Natural killer cell (primary cell): ENCODE measurements at regions not wholly inside any gene's neighbourhood (a gene's known extent, or its start where the extent isn't known, plus 50 kb on each side); places are given as distances from the start of the nearest gene placed in this dataset.
A peak's percentile ranks its signal among the peaks of the same experiment; 100 is the strongest.
"Not testable (repeated sequence)": the region's sequence is repeated elsewhere in the genome, so short reads cannot be mapped to it uniquely, and the experiment has no call there.

Experiments used
- ATAC-seq, 3 donors: fragments of 150-1000 bp in 2 of 3; fragments of 200-7000 bp in 1 of 3; cut with Tn5 transposase; 1 replicate in 1 of 3; 2 replicates in 2 of 3; pipeline ENCODE4 v1.10.0; 2021; ENCODE audit warnings: mild to moderate bottlenecking in 2 of 3, moderate library complexity in 2 of 3
- DNase-seq, 2 donors: peaks; one replicate each; pipeline versions ENCODE4 v3.0.0 to v3.0.0-alpha.2; 2013 to 2021; ENCODE audit warnings: mixed read lengths in 1 of 2
- H3K27ac ChIP-seq: one replicate; pipeline ENCODE4 v1.5.1; 2013; ENCODE audit warnings: mild to moderate bottlenecking, low read length
- H3K27me3 ChIP-seq: one replicate; pipeline ENCODE4 v1.6.1; 2013; ENCODE audit warnings: low read length; ENCODE audit not compliant: control insufficient read depth, insufficient read depth
- H3K36me3 ChIP-seq: one replicate; pipeline ENCODE4 v1.6.1; 2013; ENCODE audit warnings: low read length; ENCODE audit not compliant: control insufficient read depth, insufficient read depth
- H3K4me1 ChIP-seq: one replicate; pipeline ENCODE4 v1.6.1; 2013; ENCODE audit warnings: low read length; ENCODE audit not compliant: control insufficient read depth, insufficient read depth
- H3K4me3 ChIP-seq: one replicate; pipeline ENCODE4 v1.5.1; 2013; ENCODE audit warnings: low read length
- H3K9me3 ChIP-seq: one replicate; pipeline ENCODE4 v1.6.1; 2013; ENCODE audit warnings: low read length; ENCODE audit not compliant: control insufficient read depth, insufficient read depth
- H3K27ac Mint-ChIP-seq, 2 donors: one replicate each; pipeline ENCODE4 v1.8.0; 2022; ENCODE audit warnings: mild to moderate bottlenecking in 2 of 2, mixed read lengths in 2 of 2, moderate library complexity in 1 of 2
- H3K27me3 Mint-ChIP-seq, 2 donors: one replicate each; pipeline ENCODE4 v1.8.0; 2022; ENCODE audit warnings: low read depth in 2 of 2, mixed read lengths in 2 of 2
- H3K36me3 Mint-ChIP-seq: one replicate; pipeline ENCODE4 v1.8.0; 2022; ENCODE audit warnings: mixed read lengths
- H3K4me1 Mint-ChIP-seq, 2 donors: one replicate each; pipeline ENCODE4 v1.8.0; 2022; ENCODE audit warnings: mixed read lengths in 2 of 2
- H3K4me3 Mint-ChIP-seq: one replicate; pipeline ENCODE4 v1.8.0; 2022; ENCODE audit warnings: mild to moderate bottlenecking, moderate library complexity, mixed read lengths
- H3K9me3 Mint-ChIP-seq, 2 donors: one replicate each; pipeline ENCODE4 v1.8.0; 2022; ENCODE audit warnings: mixed read lengths in 2 of 2
- WGBS: methylation state at CpG from one replicate; pipeline ENCODE4 v1.1.7; 2013; ENCODE audit warnings: missing lambda C conversion rate; ENCODE audit not compliant: insufficient coverage; 5-methylcytosine and 5-hydroxymethylcytosine counted together
- intact Hi-C: fragments of 100-400 bp; cut with micrococcal nuclease; formaldehyde crosslinking; loops from one replicate; pipeline ENCODE4 v1.14.2; 2022

DNA sequence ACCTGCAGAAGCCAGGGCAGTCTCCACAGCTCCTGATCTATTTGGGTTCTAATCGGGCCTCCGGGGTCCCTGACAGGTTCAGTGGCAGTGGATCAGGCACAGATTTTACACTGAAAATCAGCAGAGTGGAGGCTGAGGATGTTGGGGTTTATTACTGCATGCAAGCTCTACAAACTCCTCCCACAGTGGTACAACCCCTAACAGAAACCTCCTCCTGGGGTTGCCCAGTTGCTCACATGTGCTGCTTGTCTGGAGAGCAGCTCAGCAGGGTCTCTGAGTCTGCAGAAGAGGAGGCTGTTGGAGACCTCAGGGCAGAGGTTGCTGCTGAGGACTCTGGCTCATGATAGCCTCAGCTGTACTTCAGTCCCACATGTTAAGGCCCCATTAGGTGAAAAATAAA, 1269.1 kb downstream of the RPIA start:
- H3K27me3 ChIP-seq, H3K27ac ChIP-seq, H3K36me3 ChIP-seq, DNase-seq, H3K9me3 Mint-ChIP-seq, H3K27me3 Mint-ChIP-seq, H3K4me3 ChIP-seq, H3K36me3 Mint-ChIP-seq, H3K4me3 Mint-ChIP-seq, ATAC-seq, H3K4me1 ChIP-seq, H3K9me3 ChIP-seq, H3K27ac Mint-ChIP-seq, H3K4me1 Mint-ChIP-seq, intact Hi-C loops: not testable (repeated sequence)
- no CpG with 5 or more reads among the region's 2 CpGs for WGBS

DNA sequence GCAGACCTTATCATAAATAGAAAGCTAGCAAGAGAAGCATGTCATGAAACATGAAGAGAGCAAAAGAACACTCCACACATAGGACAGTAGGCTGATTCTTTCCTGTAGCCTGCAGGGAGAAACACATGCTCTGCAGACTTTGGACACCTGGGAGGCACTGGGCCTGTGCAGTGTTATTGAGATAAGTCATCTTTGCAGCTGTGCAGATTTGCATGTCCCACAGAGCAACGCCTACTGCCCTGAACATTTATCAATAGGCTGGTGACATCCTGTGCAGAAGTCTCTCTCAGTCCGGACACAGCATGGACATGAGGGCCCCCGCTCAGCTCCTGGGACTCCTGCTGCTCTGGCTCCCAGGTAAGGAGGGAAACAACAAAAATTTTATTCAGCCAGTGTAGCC, 1277.1 kb downstream of the RPIA start:
- intact Hi-C loops, H3K27me3 ChIP-seq, H3K27ac Mint-ChIP-seq, H3K36me3 ChIP-seq, H3K36me3 Mint-ChIP-seq, H3K4me1 Mint-ChIP-seq, ATAC-seq, H3K27me3 Mint-ChIP-seq, H3K4me3 Mint-ChIP-seq, H3K27ac ChIP-seq, H3K9me3 Mint-ChIP-seq, H3K4me1 ChIP-seq, DNase-seq, H3K4me3 ChIP-seq, H3K9me3 ChIP-seq: not testable (repeated sequence)
- 64% methylated on average over 3 of the region's 3 CpGs for WGBS

DNA sequence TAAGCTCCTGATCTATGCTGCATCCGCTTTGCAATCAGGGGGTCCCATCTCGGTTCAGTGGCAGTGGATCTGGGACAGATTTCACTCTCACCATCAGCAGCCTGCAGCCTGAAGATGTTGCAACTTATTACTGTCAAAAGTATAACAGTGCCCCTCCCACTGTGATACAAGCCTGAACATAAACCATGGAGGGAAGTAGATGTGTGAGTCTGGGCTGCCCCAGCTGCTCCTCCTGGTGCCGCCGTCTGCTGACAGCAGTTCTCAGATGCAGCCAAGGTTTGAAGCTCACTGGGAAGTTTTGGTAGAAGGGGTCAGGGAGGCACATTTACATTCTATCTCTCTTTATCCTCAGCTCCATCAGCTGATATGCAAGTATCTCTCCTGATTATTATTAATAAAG, 1277.7 kb downstream of the RPIA start:
- H3K4me3 Mint-ChIP-seq, H3K27ac Mint-ChIP-seq, H3K9me3 ChIP-seq, H3K4me1 ChIP-seq, intact Hi-C loops, H3K36me3 ChIP-seq, H3K27ac ChIP-seq, H3K27me3 ChIP-seq, ATAC-seq, H3K4me3 ChIP-seq, H3K36me3 Mint-ChIP-seq, H3K4me1 Mint-ChIP-seq, DNase-seq, H3K9me3 Mint-ChIP-seq, H3K27me3 Mint-ChIP-seq: not testable (repeated sequence)
- WGBS: 80% methylated on average over 2 of the region's 4 CpGs

DNA sequence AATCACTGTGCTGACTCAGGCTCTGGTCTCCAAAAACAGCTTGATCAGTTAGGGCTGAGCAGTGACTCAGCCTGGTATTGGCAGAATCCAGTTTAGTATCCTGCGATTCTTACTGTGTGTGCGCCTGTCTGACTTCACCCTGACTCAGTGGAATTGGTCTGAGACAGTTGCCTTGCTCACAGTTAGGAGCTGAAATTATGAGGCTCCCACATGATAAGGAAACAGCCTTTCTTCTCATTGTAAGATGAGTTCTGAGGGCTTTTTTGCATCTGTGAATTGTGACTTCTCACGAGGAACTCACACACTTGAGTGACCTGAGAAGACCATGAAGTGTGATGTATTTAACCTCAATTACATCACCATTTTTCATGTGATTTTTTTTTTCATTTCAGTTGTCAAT, 1282.4 kb downstream of the RPIA start:
- H3K27ac ChIP-seq, H3K9me3 Mint-ChIP-seq, H3K27ac Mint-ChIP-seq, H3K36me3 ChIP-seq, H3K4me1 Mint-ChIP-seq, H3K4me3 ChIP-seq, H3K4me1 ChIP-seq, DNase-seq, H3K9me3 ChIP-seq, H3K27me3 ChIP-seq, H3K27me3 Mint-ChIP-seq, H3K36me3 Mint-ChIP-seq, H3K4me3 Mint-ChIP-seq: not testable (repeated sequence)
- 92% methylated on average over 2 of the region's 3 CpGs for WGBS
- intact Hi-C loops: loop anchor here (10.0 kb wide), 1 partner anchor 759 kb away; no protein-coding TSS in a partner anchor
- ATAC-seq: peak in 1 of 3 donors; percentile 32

DNA sequence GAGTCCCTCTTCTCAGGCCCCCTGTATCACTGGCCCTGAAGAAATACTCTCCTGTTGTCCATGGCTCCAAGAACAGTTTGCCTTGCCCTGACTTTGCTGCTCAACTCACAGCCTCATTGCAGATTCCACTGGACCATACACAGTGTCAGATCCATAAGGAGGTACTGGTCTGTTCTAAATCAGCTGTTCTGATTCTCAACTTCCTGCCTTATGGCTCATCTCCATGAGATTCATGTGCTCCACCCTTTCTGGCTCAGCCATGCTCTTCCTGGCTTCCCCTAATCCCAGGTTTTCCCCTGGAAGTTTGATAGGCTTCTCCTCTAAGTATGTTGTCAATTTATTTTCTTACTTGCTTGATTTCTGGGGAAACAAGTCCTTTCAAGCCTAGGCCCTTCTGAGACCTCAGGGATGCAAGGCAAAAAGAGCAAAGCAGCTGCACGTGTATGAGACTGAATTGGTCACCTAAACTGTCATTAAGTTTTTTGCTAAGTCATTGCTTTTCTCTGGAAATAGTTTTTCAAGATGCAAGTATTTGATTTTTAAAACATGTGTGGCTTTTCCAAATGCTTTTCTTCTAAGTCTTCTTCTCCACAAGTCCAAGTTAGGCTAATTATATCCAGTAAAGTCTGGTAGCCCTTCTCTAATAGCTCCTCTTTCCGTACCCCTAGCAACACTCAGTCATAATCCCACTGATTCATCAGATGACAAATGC, 1288.5 kb downstream of the RPIA start:
- H3K27me3 ChIP-seq, ATAC-seq, DNase-seq, H3K4me3 Mint-ChIP-seq, H3K36me3 ChIP-seq, H3K36me3 Mint-ChIP-seq, H3K4me3 ChIP-seq, H3K27ac Mint-ChIP-seq, H3K4me1 ChIP-seq, H3K4me1 Mint-ChIP-seq, H3K27me3 Mint-ChIP-seq, H3K9me3 Mint-ChIP-seq, H3K27ac ChIP-seq, H3K9me3 ChIP-seq: not testable (repeated sequence)
- intact Hi-C loops: loop anchor here (10.0 kb wide), 1 partner anchor 765 kb away; no protein-coding TSS in a partner anchor
- 43% methylated on average over 1 of the region's 2 CpGs for WGBS

DNA sequence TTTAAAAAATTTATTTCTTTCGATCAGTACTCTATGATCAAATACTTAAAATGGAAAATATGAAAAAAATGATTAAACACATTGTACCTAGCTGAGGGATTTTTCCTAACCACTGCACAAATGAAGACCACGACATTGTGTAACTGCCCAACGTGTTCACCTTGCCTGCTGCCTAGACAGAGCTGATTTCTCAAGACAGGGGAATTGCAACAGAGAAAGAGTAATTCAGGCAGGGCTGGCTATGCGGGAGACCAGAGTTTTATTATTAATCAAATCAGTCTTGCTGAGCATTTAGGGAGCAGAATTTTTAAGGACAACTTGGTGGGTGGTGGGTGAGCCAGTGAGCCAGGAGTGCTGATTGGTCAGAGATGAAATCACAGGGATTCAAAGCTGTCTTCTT, 1290.8 kb downstream of the RPIA start:
- 65% methylated on average over 3 of the region's 4 CpGs for WGBS
- H3K27me3 ChIP-seq, H3K27me3 Mint-ChIP-seq, H3K27ac Mint-ChIP-seq, H3K9me3 Mint-ChIP-seq, H3K36me3 Mint-ChIP-seq, H3K27ac ChIP-seq, H3K4me1 Mint-ChIP-seq, H3K36me3 ChIP-seq, ATAC-seq, H3K4me3 Mint-ChIP-seq, intact Hi-C loops, H3K4me3 ChIP-seq, DNase-seq, H3K4me1 ChIP-seq, H3K9me3 ChIP-seq: not testable (repeated sequence)

DNA sequence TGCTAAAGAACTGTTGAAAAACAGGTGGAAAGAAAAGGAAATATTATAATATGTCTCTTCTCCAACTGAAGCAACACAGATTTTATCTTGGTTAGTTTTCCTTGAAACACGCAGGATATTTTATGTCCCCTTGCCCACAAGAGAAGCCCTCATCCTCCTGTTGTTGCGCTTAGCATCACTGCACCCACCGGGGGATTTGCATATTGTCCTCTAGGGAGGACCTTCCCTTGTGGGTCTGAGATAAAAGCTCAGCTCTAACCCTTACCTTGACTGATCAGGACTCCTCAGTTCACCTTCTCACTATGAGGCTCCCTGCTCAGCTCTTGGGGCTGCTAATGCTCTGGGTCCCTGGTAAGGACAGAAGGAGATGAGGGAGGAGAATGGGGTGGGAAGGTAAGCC, 1294.2 kb downstream of the RPIA start:
- ATAC-seq, H3K27me3 ChIP-seq, H3K4me3 ChIP-seq, H3K4me3 Mint-ChIP-seq, H3K9me3 Mint-ChIP-seq, H3K36me3 Mint-ChIP-seq, H3K27ac Mint-ChIP-seq, H3K27ac ChIP-seq, H3K4me1 Mint-ChIP-seq, H3K36me3 ChIP-seq, H3K9me3 ChIP-seq, H3K4me1 ChIP-seq, intact Hi-C loops, DNase-seq, H3K27me3 Mint-ChIP-seq: not testable (repeated sequence)
- WGBS: no CpG with 5 or more reads among the region's 3 CpGs

DNA sequence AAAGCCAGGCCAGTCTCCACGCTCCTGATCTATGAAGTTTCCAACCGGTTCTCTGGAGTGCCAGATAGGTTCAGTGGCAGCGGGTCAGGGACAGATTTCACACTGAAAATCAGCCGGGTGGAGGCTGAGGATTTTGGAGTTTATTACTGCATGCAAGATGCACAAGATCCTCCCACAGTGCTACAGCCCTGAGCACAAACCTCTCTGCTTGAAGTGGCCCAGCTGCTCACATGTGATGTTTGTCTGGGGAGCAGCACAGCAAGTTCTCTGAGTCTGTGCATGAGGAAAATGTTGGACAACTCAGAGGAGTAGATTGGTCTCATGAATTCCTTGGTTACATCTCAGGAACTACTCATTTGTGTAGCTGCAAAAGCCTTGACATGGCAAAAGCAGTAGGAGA, 1295.1 kb downstream of the RPIA start:
- WGBS: 86% methylated on average over 3 of the region's 4 CpGs
- H3K36me3 ChIP-seq, H3K27ac ChIP-seq, H3K36me3 Mint-ChIP-seq, ATAC-seq, H3K4me1 ChIP-seq, H3K9me3 Mint-ChIP-seq, H3K27ac Mint-ChIP-seq, H3K27me3 Mint-ChIP-seq, H3K4me3 Mint-ChIP-seq, H3K27me3 ChIP-seq, DNase-seq, H3K4me1 Mint-ChIP-seq, H3K4me3 ChIP-seq, H3K9me3 ChIP-seq, intact Hi-C loops: not testable (repeated sequence)
